ENCODE measurements at regions not wholly inside any gene's neighbourhood (a gene's known extent, or its start where the extent isn't known, plus 50 kb on each side); places are given as distances from the start of the nearest gene placed in this dataset.
"Not testable (repeated sequence)": the region's sequence is repeated elsewhere in the genome, so short reads cannot be mapped to it uniquely, and the experiment has no call there.

DNA sequence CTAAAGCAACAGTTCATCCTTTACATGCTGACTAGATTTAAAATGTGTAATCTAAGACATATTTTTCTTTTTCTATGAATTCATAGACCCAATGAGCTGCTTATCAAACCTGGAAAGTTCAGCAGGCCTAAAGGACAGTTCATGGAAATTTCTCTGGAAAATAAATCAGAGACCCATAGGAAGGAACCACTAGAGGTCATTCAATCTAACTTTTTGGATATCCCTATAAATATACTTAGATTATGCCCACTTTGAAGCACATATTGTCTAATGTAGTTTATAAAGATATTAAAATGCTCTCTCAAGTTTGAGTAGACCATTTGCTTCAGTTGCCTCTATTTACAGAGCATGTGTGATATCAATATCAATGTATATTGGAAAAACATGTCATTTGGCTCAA, 473.0 kb downstream of the FAT4 start:
- ATAC-seq = no peak
- DNase-seq (ENCODE audit: low spot score) = no peak
- H3K36me3 Mint-ChIP-seq = no peaks in the 10 kb centered on the region
- no peaks in the 10 kb centered on the region for H3K27me3 Mint-ChIP-seq
- H3K27ac Mint-ChIP-seq = no peak overlapping the region
- no peaks in the 10 kb centered on the region for H3K4me1 Mint-ChIP-seq (ENCODE audit: low read depth in 2 of 2)
- no peak overlapping the region for H3K4me3 Mint-ChIP-seq
- no peaks in the 10 kb centered on the region for H3K9me3 Mint-ChIP-seq

- no peaks in the 10 kb centered on the region for H3K9me3 Mint-ChIP-seq
- H3K27me3 Mint-ChIP-seq = no peaks in the 10 kb centered on the region
- no peak overlapping the region for H3K4me3 Mint-ChIP-seq
- H3K4me1 Mint-ChIP-seq (ENCODE audit: low read depth in 2 of 2) = no peaks in the 10 kb centered on the region
- H3K36me3 Mint-ChIP-seq = no peaks in the 10 kb centered on the region
- DNase-seq (ENCODE audit: low spot score) (no peak), ATAC-seq (no peak)
- no peak overlapping the region for H3K27ac Mint-ChIP-seq
Observed at GRCh38 chr4:125789023-125789422, 474.3 kb downstream of the FAT4 start.

DNA sequence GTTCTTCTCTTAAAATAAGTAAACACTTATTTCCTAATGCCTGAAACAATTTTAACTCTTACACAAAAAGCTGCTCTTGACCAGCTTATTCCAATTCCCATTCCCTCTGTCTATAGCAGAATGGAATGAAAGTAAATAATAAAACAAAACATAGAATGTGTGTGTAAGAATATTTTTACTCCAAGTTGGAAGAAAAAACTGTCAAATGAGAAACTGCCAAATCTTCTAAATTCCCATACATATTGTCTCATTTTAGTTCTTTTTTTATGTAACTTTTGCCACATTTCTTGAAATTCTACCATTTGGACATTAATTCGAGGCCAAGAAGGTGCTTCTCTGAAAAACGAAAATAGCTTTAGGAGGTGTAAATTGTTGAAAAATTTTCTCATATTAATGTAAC, 477.1 kb downstream of the FAT4 start:
- Mint-ChIP-seq H3K4me1 (ENCODE audit: low read depth in 2 of 2) (no peaks in the 10 kb centered on the region), H3K27ac (no peak overlapping the region), H3K9me3 (no peaks in the 10 kb centered on the region), H3K4me3 (no peak overlapping the region), H3K36me3 (no peaks in the 10 kb centered on the region), H3K27me3 (no peaks in the 10 kb centered on the region)
- ATAC-seq (no peak), DNase-seq (ENCODE audit: low spot score) (no peak)

GRCh38 chr4:125794989-125795388, 480.2 kb downstream of the FAT4 start:
- no peaks in the 10 kb centered on the region for H3K4me1 Mint-ChIP-seq (ENCODE audit: low read depth in 2 of 2)
- ATAC-seq (no peak), DNase-seq (ENCODE audit: low spot score) (no peak)
- no peaks in the 10 kb centered on the region for H3K27me3 Mint-ChIP-seq
- no peak overlapping the region for H3K27ac Mint-ChIP-seq
- H3K4me3 Mint-ChIP-seq = no peak overlapping the region
- no peaks in the 10 kb centered on the region for H3K9me3 Mint-ChIP-seq
- H3K36me3 Mint-ChIP-seq = no peaks in the 10 kb centered on the region

DNA sequence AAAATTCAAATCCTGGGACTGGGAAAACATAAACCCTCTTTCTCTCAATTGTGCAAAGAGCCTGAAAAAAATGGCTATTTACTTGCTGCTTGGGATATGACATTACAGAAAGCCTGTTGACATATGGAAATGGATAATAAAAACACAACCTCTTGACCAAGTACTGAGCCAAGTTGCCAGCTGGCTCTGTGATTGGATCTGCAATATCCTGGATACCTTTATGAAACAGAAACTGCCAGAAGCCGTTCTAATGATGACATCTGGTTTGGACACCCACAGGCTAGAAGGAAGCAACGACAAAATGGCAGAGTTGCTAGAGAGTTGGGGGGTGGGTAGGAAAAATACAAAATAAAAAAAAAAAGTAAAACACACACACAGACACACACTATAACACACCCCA, 481.4 kb downstream of the FAT4 start:
- no peak for ATAC-seq
- DNase-seq (ENCODE audit: low spot score) = no peak
- H3K4me1 Mint-ChIP-seq (ENCODE audit: low read depth in 2 of 2) = no peaks in the 10 kb centered on the region
- no peaks in the 10 kb centered on the region for H3K9me3 Mint-ChIP-seq
- H3K4me3 Mint-ChIP-seq = no peak overlapping the region
- H3K27ac Mint-ChIP-seq = no peak overlapping the region
- no peaks in the 10 kb centered on the region for H3K36me3 Mint-ChIP-seq
- H3K27me3 Mint-ChIP-seq = no peaks in the 10 kb centered on the region

DNA sequence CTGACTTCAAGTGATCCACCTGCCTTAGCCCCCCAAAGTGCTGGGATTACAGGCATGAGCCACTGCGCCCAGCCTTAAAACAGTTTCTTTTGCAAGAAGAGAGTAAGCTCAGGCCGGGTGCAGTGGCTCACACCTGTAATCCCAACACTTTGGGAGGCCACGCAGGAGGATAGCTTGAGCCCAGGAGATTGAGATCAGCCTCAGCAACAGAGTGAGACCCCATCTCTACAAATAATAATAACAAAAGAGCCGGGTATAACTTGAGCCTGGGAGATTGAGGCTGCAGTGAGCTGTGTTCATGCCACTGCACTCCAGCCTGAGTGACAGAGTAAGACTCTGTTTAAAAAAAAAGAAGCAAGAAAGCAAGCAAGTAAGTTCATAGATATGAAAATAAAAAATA, 482.9 kb downstream of the FAT4 start:
- H3K9me3 Mint-ChIP-seq; DNase-seq (ENCODE audit: low spot score); H3K27ac Mint-ChIP-seq; H3K27me3 Mint-ChIP-seq; H3K4me3 Mint-ChIP-seq; H3K4me1 Mint-ChIP-seq (ENCODE audit: low read depth in 2 of 2); H3K36me3 Mint-ChIP-seq; ATAC-seq: not testable (repeated sequence)

DNA sequence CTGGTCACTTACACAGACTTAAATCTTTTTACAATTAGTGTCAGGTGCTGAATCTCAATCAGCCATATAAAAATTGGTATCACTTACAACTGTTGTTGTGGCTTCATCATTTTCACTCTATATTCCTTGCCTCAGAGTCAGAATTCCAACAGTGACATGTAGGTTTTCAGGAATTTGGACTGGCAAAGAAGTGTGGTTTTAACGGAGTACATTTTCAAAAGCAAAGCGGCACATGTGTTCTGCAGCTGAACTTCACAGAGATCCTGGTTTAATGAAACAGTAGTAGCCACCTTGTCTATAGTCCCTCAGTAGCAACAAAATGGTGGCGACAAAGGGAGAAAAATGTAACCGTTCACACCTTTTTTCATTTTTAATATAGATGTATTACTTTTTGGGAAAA, 486.6 kb downstream of the FAT4 start:
- no peak overlapping the region for H3K27ac Mint-ChIP-seq
- ATAC-seq (no peak), DNase-seq (ENCODE audit: low spot score) (no peak)
- H3K4me3 Mint-ChIP-seq = no peak overlapping the region
- no peaks in the 10 kb centered on the region for H3K27me3 Mint-ChIP-seq
- no peaks in the 10 kb centered on the region for H3K9me3 Mint-ChIP-seq
- no peaks in the 10 kb centered on the region for H3K4me1 Mint-ChIP-seq (ENCODE audit: low read depth in 2 of 2)
- H3K36me3 Mint-ChIP-seq = no peaks in the 10 kb centered on the region

DNA sequence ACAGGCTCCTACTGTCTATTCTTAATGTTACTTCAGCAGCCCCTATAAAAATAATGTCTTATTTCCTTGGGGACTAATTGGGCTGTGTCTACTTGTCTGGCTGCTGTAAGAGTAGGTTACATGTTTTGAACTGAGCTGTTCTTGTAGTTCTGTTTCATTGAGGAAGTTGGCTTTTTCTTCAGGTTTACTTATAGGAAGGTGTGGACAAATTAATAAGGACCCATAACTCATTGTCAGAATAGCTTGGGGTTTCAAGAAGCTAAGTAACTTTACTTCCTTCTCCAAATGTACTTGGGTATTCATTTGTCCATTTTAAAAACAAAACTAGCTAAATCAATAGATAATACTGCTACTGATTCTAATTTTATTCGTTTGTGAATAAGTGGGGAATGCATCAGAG, 487.2 kb downstream of the FAT4 start:
- Mint-ChIP-seq H3K27me3 (no peaks in the 10 kb centered on the region), H3K36me3 (no peaks in the 10 kb centered on the region), H3K27ac (no peak overlapping the region), H3K9me3 (no peaks in the 10 kb centered on the region), H3K4me3 (no peak overlapping the region), H3K4me1 (ENCODE audit: low read depth in 2 of 2) (no peaks in the 10 kb centered on the region)
- ATAC-seq = no peak
- no peak for DNase-seq (ENCODE audit: low spot score)

DNA sequence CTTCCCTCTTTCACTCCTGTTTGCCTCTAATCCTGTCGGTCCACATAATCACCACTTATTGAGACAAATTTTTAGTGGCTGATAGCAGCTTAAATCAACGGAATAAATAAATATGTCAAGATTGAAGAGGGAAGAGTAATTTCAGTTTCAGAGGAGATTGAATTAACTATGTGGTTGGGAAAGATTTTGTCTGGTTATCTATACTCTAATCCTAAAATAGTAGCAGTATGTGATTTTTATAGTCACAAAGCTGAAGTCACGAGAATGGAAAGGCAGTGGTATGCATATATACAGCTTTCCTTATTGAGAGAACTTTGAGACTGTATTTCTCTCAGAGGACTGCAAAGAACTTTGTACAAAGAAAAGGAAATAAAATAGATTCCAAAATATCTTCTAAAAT, 493.3 kb downstream of the FAT4 start:
- H3K4me1 Mint-ChIP-seq (ENCODE audit: low read depth in 2 of 2) = no peaks in the 10 kb centered on the region

DNA sequence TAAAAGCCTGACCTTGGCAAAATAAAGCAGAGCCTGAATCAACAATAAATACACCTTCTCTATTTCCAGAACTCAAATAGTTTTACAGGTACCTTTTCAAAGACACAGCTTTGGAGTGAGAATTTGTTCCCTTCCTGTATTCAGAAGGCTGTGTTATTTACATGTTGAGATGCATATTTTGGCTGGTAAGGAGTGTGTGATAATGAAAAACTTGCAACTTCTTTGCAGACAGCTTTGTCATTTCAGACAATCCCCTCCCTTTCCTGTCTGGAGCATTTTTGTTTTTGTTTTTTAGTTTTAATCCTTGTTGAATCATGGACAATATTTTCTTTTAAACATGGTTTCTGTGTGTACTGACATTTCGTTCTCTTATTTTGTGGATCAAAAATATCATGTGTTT, 493.8 kb downstream of the FAT4 start:
- no peak overlapping the region for H3K4me3 Mint-ChIP-seq
- H3K36me3 Mint-ChIP-seq = no peaks in the 10 kb centered on the region
- H3K27ac Mint-ChIP-seq = no peak overlapping the region
- no peaks in the 10 kb centered on the region for H3K4me1 Mint-ChIP-seq (ENCODE audit: low read depth in 2 of 2)
- DNase-seq (ENCODE audit: low spot score) = no peak
- H3K27me3 Mint-ChIP-seq = no peaks in the 10 kb centered on the region
- no peak for ATAC-seq
- H3K9me3 Mint-ChIP-seq = peaks cover 2% of the 10 kb centered on the region

More for the DNA sequence above, 493.3 kb downstream of the FAT4 start:
- no peak overlapping the region for H3K4me3 Mint-ChIP-seq
- no peaks in the 10 kb centered on the region for H3K9me3 Mint-ChIP-seq
- H3K36me3 Mint-ChIP-seq = no peaks in the 10 kb centered on the region
- H3K27me3 Mint-ChIP-seq = no peaks in the 10 kb centered on the region
- DNase-seq (ENCODE audit: low spot score) = no peak
- no peak overlapping the region for H3K27ac Mint-ChIP-seq
- no peak for ATAC-seq

DNA sequence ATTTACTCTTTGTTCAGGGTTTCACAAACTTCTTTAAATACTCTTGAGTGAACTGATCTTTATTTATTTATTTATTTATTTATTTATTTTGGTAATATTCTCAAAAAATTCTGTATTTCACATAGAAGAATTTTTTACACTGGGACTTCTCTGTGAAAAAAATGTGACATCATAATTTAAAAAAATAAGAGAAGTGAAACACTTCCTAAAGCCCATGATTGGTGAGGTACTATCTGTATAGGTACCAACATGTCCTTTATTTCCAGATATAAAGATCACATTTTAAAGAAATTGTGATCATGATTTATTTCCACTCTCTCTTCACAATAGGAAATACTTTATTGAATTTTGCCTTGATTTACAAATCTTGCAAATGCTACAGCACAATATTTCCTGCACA, 497.1 kb downstream of the FAT4 start:
- Mint-ChIP-seq H3K9me3 (peaks cover 5% of the 10 kb centered on the region), H3K27ac (no peak overlapping the region), H3K36me3 (no peaks in the 10 kb centered on the region), H3K27me3 (no peaks in the 10 kb centered on the region), H3K4me1 (ENCODE audit: low read depth in 2 of 2) (no peaks in the 10 kb centered on the region), H3K4me3 (no peak overlapping the region)
- DNase-seq (ENCODE audit: low spot score) (no peak), ATAC-seq (no peak)

GRCh38 chr4:125826801-125827695, 512.3 kb downstream of the FAT4 start:
- ATAC-seq = no peak
- Mint-ChIP-seq H3K9me3 (peaks cover 12% of the 10 kb centered on the region), H3K36me3 (no peaks in the 10 kb centered on the region), H3K4me3 (no peak overlapping the region), H3K4me1 (ENCODE audit: low read depth in 2 of 2) (no peaks in the 10 kb centered on the region), H3K27ac (no peak overlapping the region), H3K27me3 (no peaks in the 10 kb centered on the region)
- no peak for DNase-seq (ENCODE audit: low spot score)

GRCh38 chr4:125827696-125828052, 512.9 kb downstream of the FAT4 start:
- ATAC-seq (no peak), DNase-seq (ENCODE audit: low spot score) (no peak)
- Mint-ChIP-seq H3K4me1 (ENCODE audit: low read depth in 2 of 2) (no peaks in the 10 kb centered on the region), H3K9me3 (peaks cover 10% of the 10 kb centered on the region), H3K27me3 (no peaks in the 10 kb centered on the region), H3K4me3 (no peak overlapping the region), H3K27ac (no peak overlapping the region), H3K36me3 (no peaks in the 10 kb centered on the region)

DNA sequence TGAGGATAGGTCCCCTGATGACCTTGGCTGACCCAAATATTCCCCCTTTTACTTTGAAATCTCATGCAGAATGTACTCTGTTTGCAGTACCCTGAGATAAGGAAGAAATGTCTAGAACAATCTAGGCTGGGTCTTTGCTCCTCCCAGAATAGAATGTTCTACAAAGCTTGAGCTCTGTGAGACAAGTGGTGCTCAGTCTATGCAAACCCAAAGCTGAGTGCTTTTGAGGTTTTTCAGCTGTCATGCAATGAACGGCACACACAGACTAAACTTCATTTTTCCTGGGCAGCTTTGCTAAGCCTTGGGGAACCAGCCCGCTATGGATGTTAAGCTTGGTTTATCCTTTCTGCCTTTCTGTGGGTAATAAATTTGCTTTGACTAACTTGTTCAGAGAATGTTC, 513.6 kb downstream of the FAT4 start:
- Mint-ChIP-seq H3K27ac (no peak overlapping the region), H3K27me3 (no peaks in the 10 kb centered on the region), H3K4me1 (ENCODE audit: low read depth in 2 of 2) (no peaks in the 10 kb centered on the region), H3K4me3 (no peak overlapping the region), H3K9me3 (peaks cover 10% of the 10 kb centered on the region), H3K36me3 (no peaks in the 10 kb centered on the region)
- DNase-seq (ENCODE audit: low spot score) (no peak), ATAC-seq (no peak)

- no peak for DNase-seq (ENCODE audit: low spot score)
Observed at GRCh38 chr4:125832161-125832560, 517.4 kb downstream of the FAT4 start.

More at GRCh38 chr4:125832161-125832560, 517.4 kb downstream of the FAT4 start:
- H3K4me1 Mint-ChIP-seq (ENCODE audit: low read depth in 2 of 2) = no peaks in the 10 kb centered on the region
- no peak overlapping the region for H3K4me3 Mint-ChIP-seq
- no peaks in the 10 kb centered on the region for H3K9me3 Mint-ChIP-seq
- H3K36me3 Mint-ChIP-seq = no peaks in the 10 kb centered on the region
- H3K27ac Mint-ChIP-seq = no peak overlapping the region
- ATAC-seq = no peak
- no peaks in the 10 kb centered on the region for H3K27me3 Mint-ChIP-seq

All from natural killer cell treated with Interleukin-12 subunit alpha and Interleukin-12 subunit beta and Interleukin-15 and Interleukin-18, amount 100 ng/mL, for 72 hours (primary cell).